OCI-LY3 (cell line): ENCODE measurements at regions not wholly inside any gene's neighbourhood (a gene's known extent, or its start where the extent isn't known, plus 50 kb on each side); places are given as distances from the start of the nearest gene placed in this dataset.

Experiments
- CTCF ChIP-seq: fragments of 200-600, 300-600 bp; sonication (generic); IDR thresholded peaks from 2 replicates; pipeline ENCODE4 v1.5.1; 2014; ENCODE audit warnings: antibody characterized with exemption, low read length, low read depth
- EZH2phosphoT487 ChIP-seq: fragments of 200-600 bp; shearing (Covaris generic); IDR thresholded peaks from 2 replicates; pipeline ENCODE4 v1.6.1; 2018; ENCODE audit warnings: antibody characterized with exemption, mixed run types, low read depth

GRCh38 chr21:29475329-29475728 is 176.6 kb downstream of the BACH1 start:
- TF ChIP-seq CTCF (no peak), EZH2phosphoT487 (no peak)
